ENCODE measurements at regions not wholly inside any gene's neighbourhood (a gene's known extent, or its start where the extent isn't known, plus 50 kb on each side); places are given as distances from the start of the nearest gene placed in this dataset.

DNA sequence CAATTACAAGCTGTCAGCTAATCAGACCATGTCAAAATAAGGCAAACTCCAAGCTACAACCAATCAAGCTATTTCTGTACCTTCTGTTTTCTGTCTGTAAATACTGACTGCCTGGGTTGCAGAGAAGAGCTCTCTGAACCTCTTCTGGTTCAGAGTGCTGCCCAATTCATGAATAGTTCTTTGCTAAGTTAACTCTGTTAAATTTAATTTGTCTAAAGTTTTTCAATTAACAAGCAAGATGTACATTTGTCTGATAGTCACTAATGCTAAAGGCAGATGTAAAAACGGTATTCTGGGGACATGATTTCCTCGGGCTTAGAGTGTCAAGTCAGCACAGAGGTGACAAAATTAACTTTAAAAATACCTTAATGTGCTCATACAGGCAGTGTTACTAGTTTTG, 408.3 kb upstream of the CLINT1 start:
- peaks cover 0 to 4% (median 2%) of the 10 kb centered on the region in 7 donors for H3K9me3 Mint-ChIP-seq
- H3K27me3 Mint-ChIP-seq: no peaks in the 10 kb centered on the region
- H3K27ac ChIP-seq (ENCODE audit: insufficient read depth, low read length, poor library complexity, severe bottlenecking): no peak overlapping the region
- H3K4me3 ChIP-seq (ENCODE audit: low read depth, low read length): no peak overlapping the region
- ATAC-seq (ENCODE audit: low read depth in 2 of 2) (no peak), DNase-seq (no peak)
- H3K9me3 ChIP-seq (ENCODE audit: control insufficient read depth in 2 of 2, low read length in 2 of 2): no peaks in the 10 kb centered on the region
- no peak overlapping the region for H3K27ac Mint-ChIP-seq
- no peaks in the 10 kb centered on the region for H3K27me3 ChIP-seq (ENCODE audit: control insufficient read depth, insufficient read depth, low read length)
- H3K36me3 Mint-ChIP-seq: no peaks in the 10 kb centered on the region
- H3K4me1 ChIP-seq (ENCODE audit: control insufficient read depth, insufficient read depth, low read length, poor library complexity, severe bottlenecking): no peaks in the 10 kb centered on the region
- no peaks in the 10 kb centered on the region for H3K36me3 ChIP-seq (ENCODE audit: control insufficient read depth, insufficient read depth, low read length)
- no peaks in the 10 kb centered on the region for H3K4me1 Mint-ChIP-seq
- H3K4me3 Mint-ChIP-seq: no peak overlapping the region

DNA sequence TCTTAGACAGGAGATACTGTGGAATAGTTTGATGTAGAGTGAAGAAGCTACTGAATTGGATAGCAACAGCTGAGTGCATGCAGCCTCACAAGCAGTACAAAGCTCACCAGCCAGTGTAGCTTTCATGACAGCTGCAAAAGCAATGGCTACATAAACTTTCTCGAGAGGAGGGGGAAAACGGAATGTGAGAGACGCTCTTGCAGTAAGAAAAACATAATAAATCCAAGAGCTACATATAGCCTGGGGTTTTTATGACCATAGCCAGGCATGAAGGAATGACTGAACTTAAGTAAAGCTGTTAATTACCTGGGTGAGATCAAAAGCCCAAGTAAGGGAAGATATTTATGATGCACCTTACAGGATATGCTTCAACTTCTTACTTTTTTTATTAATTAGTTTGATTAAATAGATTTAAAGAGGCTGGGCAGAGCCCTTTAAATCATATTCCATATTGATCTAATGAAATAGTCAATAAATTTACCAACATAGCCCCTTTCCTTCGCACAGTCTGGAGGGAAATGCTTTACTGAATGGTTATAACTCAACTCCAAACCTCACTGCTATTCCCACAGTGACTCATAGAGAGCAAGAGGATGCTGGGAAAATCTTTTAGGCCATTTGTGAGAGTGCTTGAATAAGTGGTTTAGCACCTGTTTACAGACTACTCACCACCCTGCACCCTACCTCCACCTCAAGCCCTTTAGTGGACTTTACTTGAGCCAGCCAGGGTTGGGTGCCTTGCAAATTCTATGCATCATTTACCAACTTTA, 407.2 kb upstream of the CLINT1 start:
- H3K36me3 Mint-ChIP-seq: no peaks in the 10 kb centered on the region
- Histone ChIP-seq H3K36me3 (ENCODE audit: control insufficient read depth, insufficient read depth, low read length) (no peaks in the 10 kb centered on the region), H3K4me1 (ENCODE audit: control insufficient read depth, insufficient read depth, low read length, poor library complexity, severe bottlenecking) (no peaks in the 10 kb centered on the region), H3K9me3 (ENCODE audit: control insufficient read depth in 2 of 2, low read length in 2 of 2) (no peaks in the 10 kb centered on the region), H3K27me3 (ENCODE audit: control insufficient read depth, insufficient read depth, low read length) (no peaks in the 10 kb centered on the region), H3K4me3 (ENCODE audit: low read depth, low read length) (no peak overlapping the region), H3K27ac (ENCODE audit: insufficient read depth, low read length, poor library complexity, severe bottlenecking) (no peak overlapping the region)
- DNase-seq (no peak), ATAC-seq (ENCODE audit: low read depth in 2 of 2) (no peak)
- H3K4me3 Mint-ChIP-seq: no peak overlapping the region
- peak overlapping the region in 1 of 3 donors; percentile 62 for H3K27ac Mint-ChIP-seq
- no peaks in the 10 kb centered on the region for H3K27me3 Mint-ChIP-seq
- H3K4me1 Mint-ChIP-seq: no peaks in the 10 kb centered on the region
- H3K9me3 Mint-ChIP-seq: peaks cover 0 to 5% (median 2%) of the 10 kb centered on the region in 7 donors

DNA sequence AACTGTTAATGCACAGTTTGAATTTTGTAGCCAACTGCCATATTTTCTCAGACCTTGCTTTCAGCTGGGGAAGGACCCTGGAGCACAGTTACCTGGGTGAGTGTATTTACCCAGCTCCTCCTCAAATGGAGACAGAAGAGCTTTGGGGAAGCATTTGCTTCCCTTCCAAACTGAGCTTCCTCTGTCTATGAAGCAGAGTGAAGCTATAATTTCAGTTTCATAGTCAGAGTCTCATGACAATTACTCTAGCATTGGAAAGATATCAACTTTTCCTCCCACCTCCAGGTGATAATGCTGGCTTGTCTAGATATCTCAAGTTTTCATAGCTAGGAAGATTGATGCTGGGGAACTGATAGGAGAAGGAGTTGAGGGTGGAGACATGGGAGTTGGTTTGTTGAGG, 406.4 kb upstream of the CLINT1 start:
- Mint-ChIP-seq H3K4me1 (no peaks in the 10 kb centered on the region), H3K27ac (peak overlapping the region in 1 of 3 donors; percentile 62), H3K4me3 (no peak overlapping the region), H3K27me3 (no peaks in the 10 kb centered on the region), H3K36me3 (no peaks in the 10 kb centered on the region), H3K9me3 (peaks cover 0 to 5% (median 2%) of the 10 kb centered on the region in 7 donors)
- Histone ChIP-seq H3K4me1 (ENCODE audit: control insufficient read depth, insufficient read depth, low read length, poor library complexity, severe bottlenecking) (no peaks in the 10 kb centered on the region), H3K9me3 (ENCODE audit: control insufficient read depth in 2 of 2, low read length in 2 of 2) (no peaks in the 10 kb centered on the region), H3K36me3 (ENCODE audit: control insufficient read depth, insufficient read depth, low read length) (no peaks in the 10 kb centered on the region), H3K27ac (ENCODE audit: insufficient read depth, low read length, poor library complexity, severe bottlenecking) (no peak overlapping the region), H3K4me3 (ENCODE audit: low read depth, low read length) (no peak overlapping the region), H3K27me3 (ENCODE audit: control insufficient read depth, insufficient read depth, low read length) (no peaks in the 10 kb centered on the region)
- no peak for ATAC-seq (ENCODE audit: low read depth in 2 of 2)
- no peak for DNase-seq

DNA sequence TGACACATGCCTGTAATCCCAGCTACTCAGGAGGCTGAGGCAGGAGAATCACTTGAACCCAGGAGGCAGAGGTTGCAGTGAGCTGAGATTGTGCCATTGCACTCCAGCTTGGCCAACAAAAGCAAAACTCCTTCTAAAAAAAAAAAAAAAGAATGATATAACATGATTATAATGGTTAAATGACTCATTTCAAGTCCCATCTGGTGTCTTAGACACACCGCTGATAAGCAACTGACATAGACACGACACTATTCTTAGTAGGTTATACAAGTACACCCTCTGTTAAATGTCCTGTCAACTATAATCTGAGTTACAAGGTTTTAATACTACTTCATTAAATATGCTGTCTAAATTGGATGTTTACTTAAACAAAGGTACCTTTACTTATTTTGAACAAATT, 405.3 kb upstream of the CLINT1 start:
- H3K4me3 Mint-ChIP-seq: no peak overlapping the region
- Histone ChIP-seq H3K4me3 (ENCODE audit: low read depth, low read length) (no peak overlapping the region), H3K27ac (ENCODE audit: insufficient read depth, low read length, poor library complexity, severe bottlenecking) (no peak overlapping the region), H3K36me3 (ENCODE audit: control insufficient read depth, insufficient read depth, low read length) (no peaks in the 10 kb centered on the region), H3K9me3 (ENCODE audit: control insufficient read depth in 2 of 2, low read length in 2 of 2) (no peaks in the 10 kb centered on the region), H3K4me1 (ENCODE audit: control insufficient read depth, insufficient read depth, low read length, poor library complexity, severe bottlenecking) (no peaks in the 10 kb centered on the region), H3K27me3 (ENCODE audit: control insufficient read depth, insufficient read depth, low read length) (no peaks in the 10 kb centered on the region)
- no peaks in the 10 kb centered on the region for H3K36me3 Mint-ChIP-seq
- no peaks in the 10 kb centered on the region for H3K4me1 Mint-ChIP-seq
- H3K9me3 Mint-ChIP-seq: peaks cover 0 to 5% (median 0%) of the 10 kb centered on the region in 7 donors
- ATAC-seq (ENCODE audit: low read depth in 2 of 2) (no peak), DNase-seq (no peak)
- no peaks in the 10 kb centered on the region for H3K27me3 Mint-ChIP-seq
- no peak overlapping the region for H3K27ac Mint-ChIP-seq

DNA sequence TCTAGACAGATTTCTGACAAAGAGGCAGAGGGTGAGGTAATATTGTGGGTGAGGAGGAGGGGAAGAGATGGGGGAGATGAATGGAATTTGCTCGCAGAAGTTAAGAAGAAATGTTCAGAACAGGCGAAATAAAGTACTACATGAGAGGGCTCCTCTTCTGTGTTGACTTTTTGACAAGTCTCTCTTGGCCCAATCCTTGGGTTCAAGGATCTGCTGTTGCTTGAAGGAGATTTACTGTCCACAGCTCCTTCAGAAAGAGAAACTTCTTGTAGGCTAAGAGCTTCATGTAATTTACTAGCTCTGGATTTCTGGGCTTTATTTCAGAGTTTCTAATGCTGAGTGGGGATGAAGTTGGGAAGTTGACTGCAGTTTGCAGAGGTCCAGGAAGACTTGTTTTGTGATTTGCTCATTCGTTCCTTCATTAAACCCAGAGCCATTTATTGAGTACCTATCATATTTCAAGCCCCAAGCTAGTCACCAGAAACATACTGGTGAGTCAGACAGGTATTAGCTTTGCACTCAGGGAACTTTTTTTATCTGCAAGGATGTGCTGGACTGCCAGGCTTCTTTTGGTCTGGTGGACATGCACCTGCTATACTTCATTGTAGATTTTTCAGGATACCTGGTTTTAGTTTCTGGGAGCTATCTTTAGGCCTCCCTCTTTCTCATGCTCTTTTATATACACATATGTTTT, 402.9 kb upstream of the CLINT1 start:
- Histone ChIP-seq H3K27me3 (ENCODE audit: control insufficient read depth, insufficient read depth, low read length) (no peaks in the 10 kb centered on the region), H3K27ac (ENCODE audit: insufficient read depth, low read length, poor library complexity, severe bottlenecking) (no peak overlapping the region), H3K36me3 (ENCODE audit: control insufficient read depth, insufficient read depth, low read length) (no peaks in the 10 kb centered on the region), H3K4me1 (ENCODE audit: control insufficient read depth, insufficient read depth, low read length, poor library complexity, severe bottlenecking) (no peaks in the 10 kb centered on the region), H3K4me3 (ENCODE audit: low read depth, low read length) (no peak overlapping the region), H3K9me3 (ENCODE audit: control insufficient read depth in 2 of 2, low read length in 2 of 2) (no peaks in the 10 kb centered on the region)
- DNase-seq: no peak
- ATAC-seq (ENCODE audit: low read depth in 2 of 2): no peak
- H3K9me3 Mint-ChIP-seq: peaks cover 0 to 3% (median 0%) of the 10 kb centered on the region in 7 donors
- H3K4me3 Mint-ChIP-seq: no peak overlapping the region
- H3K27me3 Mint-ChIP-seq: no peaks in the 10 kb centered on the region
- no peaks in the 10 kb centered on the region for H3K36me3 Mint-ChIP-seq
- H3K4me1 Mint-ChIP-seq: no peaks in the 10 kb centered on the region
- no peak overlapping the region for H3K27ac Mint-ChIP-seq

DNA sequence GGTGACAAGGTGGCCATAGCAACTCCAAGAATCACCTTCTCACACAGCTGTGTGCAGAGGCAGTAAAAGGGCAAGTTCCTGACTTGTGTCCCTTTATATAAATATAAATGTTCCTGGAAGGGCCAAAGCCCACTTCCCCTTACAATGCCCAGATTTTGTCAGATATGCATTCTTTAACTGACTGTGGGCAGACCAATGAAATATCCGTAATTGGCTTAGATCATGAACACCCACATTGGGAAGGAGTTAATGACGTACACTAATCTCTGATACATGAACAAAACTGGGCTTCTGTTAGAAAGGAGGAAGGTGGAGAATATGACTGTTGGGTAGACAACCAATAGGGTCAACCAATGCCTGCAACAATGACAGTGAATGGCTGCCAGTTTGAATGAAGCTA, 397.2 kb upstream of the CLINT1 start:
- no peak overlapping the region for H3K27ac Mint-ChIP-seq
- H3K9me3 ChIP-seq (ENCODE audit: control insufficient read depth in 2 of 2, low read length in 2 of 2): no peaks in the 10 kb centered on the region

DNA sequence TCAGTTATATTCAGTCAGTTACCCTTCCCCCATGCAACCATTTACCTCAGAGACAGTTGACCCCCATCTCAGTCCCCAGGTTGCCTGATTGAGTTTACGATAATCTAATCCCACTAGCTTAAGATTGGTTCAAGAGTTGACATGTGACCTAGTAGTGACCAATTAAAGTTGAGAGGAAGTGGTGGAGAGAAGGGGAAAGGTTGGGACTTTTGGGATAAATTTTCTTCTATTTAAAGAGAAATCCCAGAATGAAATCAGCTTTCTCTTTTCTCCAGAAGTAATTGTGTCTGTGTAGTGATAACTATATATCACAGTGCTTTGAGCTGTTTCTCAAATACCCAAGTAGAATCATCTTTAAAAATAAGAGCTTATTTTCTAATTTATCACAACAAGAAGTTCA, 396.7 kb upstream of the CLINT1 start:
- Mint-ChIP-seq H3K4me3 (no peak overlapping the region), H3K9me3 (peaks cover 0 to 3% (median 0%) of the 10 kb centered on the region in 7 donors), H3K27ac (no peak overlapping the region), H3K27me3 (no peaks in the 10 kb centered on the region), H3K36me3 (no peaks in the 10 kb centered on the region), H3K4me1 (no peaks in the 10 kb centered on the region)
- Histone ChIP-seq H3K36me3 (ENCODE audit: control insufficient read depth, insufficient read depth, low read length) (no peaks in the 10 kb centered on the region), H3K27ac (ENCODE audit: insufficient read depth, low read length, poor library complexity, severe bottlenecking) (no peak overlapping the region), H3K27me3 (ENCODE audit: control insufficient read depth, insufficient read depth, low read length) (no peaks in the 10 kb centered on the region), H3K4me3 (ENCODE audit: low read depth, low read length) (no peak overlapping the region), H3K9me3 (ENCODE audit: control insufficient read depth in 2 of 2, low read length in 2 of 2) (no peaks in the 10 kb centered on the region), H3K4me1 (ENCODE audit: control insufficient read depth, insufficient read depth, low read length, poor library complexity, severe bottlenecking) (no peaks in the 10 kb centered on the region)
- DNase-seq: no peak
- ATAC-seq (ENCODE audit: low read depth in 2 of 2): no peak

More for the DNA sequence above, 397.2 kb upstream of the CLINT1 start:
- ATAC-seq (ENCODE audit: low read depth in 2 of 2) (no peak), DNase-seq (no peak)
- Mint-ChIP-seq H3K4me3 (no peak overlapping the region), H3K4me1 (no peaks in the 10 kb centered on the region), H3K36me3 (no peaks in the 10 kb centered on the region), H3K27me3 (no peaks in the 10 kb centered on the region), H3K9me3 (peaks cover 0 to 3% (median 0%) of the 10 kb centered on the region in 7 donors)
- Histone ChIP-seq H3K4me3 (ENCODE audit: low read depth, low read length) (no peak overlapping the region), H3K36me3 (ENCODE audit: control insufficient read depth, insufficient read depth, low read length) (no peaks in the 10 kb centered on the region), H3K4me1 (ENCODE audit: control insufficient read depth, insufficient read depth, low read length, poor library complexity, severe bottlenecking) (no peaks in the 10 kb centered on the region), H3K27ac (ENCODE audit: insufficient read depth, low read length, poor library complexity, severe bottlenecking) (no peak overlapping the region), H3K27me3 (ENCODE audit: control insufficient read depth, insufficient read depth, low read length) (no peaks in the 10 kb centered on the region)

DNA sequence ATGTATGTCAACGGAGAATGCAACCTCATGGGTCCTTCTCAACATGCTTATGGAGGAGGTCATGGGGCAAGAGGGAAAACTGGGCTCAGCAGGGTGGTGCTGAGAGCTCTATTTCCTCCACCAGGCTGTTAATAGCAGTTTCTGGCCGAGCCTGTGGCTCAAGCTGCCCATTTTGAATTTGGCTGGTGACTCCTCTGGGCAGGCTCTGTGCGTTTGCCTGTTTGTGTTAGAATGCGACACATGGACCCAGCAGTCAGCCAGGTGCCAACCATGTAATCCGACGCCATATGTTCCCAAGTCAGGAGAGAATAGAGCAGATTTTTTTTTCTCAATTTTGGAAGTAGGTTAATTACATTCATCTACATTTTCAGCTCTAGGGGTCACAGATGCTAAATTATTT, 387.7 kb upstream of the CLINT1 start:
- H3K4me1 ChIP-seq (ENCODE audit: control insufficient read depth, insufficient read depth, low read length, poor library complexity, severe bottlenecking): no peaks in the 10 kb centered on the region
- H3K9me3 Mint-ChIP-seq: peaks cover 0 to 4% (median 0%) of the 10 kb centered on the region in 7 donors
- H3K27me3 Mint-ChIP-seq: no peaks in the 10 kb centered on the region
- ATAC-seq (ENCODE audit: low read depth in 2 of 2) (no peak), DNase-seq (no peak)
- H3K4me1 Mint-ChIP-seq: no peaks in the 10 kb centered on the region
- H3K27ac Mint-ChIP-seq: no peak overlapping the region
- no peaks in the 10 kb centered on the region for H3K36me3 Mint-ChIP-seq
- no peaks in the 10 kb centered on the region for H3K9me3 ChIP-seq (ENCODE audit: control insufficient read depth in 2 of 2, low read length in 2 of 2)
- no peaks in the 10 kb centered on the region for H3K36me3 ChIP-seq (ENCODE audit: control insufficient read depth, insufficient read depth, low read length)
- no peak overlapping the region for H3K4me3 Mint-ChIP-seq
- H3K27me3 ChIP-seq (ENCODE audit: control insufficient read depth, insufficient read depth, low read length): no peaks in the 10 kb centered on the region
- H3K27ac ChIP-seq (ENCODE audit: insufficient read depth, low read length, poor library complexity, severe bottlenecking): no peak overlapping the region
- no peak overlapping the region for H3K4me3 ChIP-seq (ENCODE audit: low read depth, low read length)

All from CD4-positive, CD25-positive, alpha-beta regulatory T cell (primary cell).